NCI-H2171 (cell line): ENCODE measurements at regions not wholly inside any gene's neighbourhood (a gene's known extent, or its start where the extent isn't known, plus 50 kb on each side); places are given as distances from the start of the nearest gene placed in this dataset.

Experiments
- DNase-seq: peaks from one replicate; lab custom pipeline; 2025; lab: John Stamatoyannopoulos, UW

DNA sequence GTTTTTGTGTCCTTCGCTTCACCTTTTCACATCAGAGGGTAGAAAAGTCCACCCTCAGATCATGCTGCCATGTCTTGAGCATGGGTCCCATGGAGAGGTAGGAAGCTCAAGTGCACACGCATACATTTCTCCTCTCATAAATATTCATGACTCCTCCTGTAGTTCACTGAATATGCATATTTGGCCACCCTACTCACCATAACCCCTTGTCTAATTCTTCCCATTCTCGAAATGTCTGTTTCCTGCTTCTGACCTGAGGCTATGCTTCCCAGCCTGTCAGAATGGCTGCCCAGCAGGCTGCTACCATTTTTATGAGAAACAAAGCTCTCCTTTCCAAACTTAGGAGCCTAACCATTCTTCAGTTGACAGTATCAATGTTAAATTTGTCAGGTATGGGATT is 86.5 kb downstream of the ADRA2C start:
- DNase-seq = no peak

DNA sequence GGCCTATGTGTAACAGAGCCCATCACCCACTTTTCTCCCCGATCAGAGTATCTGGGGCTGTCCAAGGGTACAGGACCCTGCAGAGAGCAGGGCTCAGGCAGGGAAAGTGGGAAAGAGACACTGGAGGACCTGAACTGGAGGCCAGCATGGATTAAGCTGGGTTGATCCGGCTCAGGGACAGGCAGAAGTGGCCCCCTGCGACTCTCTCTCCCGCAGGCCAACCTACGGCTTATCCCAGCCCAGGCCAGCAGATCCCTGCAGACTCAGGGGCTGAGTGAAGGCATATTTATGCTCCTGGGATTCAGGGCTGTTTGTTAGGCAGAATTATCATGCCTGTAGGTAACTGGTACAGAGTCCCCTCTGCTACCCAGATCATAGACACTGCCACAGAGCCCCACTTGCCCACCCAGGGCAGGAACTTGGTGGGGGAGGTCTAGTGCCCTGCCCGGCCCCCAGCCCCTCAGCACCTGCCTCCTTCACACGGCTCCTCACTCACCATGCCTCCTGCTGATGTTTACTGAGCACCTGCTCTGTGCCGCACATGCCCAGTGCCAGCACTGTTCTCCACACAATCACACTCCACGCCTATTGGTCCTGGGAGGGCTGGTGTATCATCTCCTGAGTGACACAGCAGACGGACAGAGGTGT is 87.3 kb downstream of the ADRA2C start:
- no peak for DNase-seq

DNA sequence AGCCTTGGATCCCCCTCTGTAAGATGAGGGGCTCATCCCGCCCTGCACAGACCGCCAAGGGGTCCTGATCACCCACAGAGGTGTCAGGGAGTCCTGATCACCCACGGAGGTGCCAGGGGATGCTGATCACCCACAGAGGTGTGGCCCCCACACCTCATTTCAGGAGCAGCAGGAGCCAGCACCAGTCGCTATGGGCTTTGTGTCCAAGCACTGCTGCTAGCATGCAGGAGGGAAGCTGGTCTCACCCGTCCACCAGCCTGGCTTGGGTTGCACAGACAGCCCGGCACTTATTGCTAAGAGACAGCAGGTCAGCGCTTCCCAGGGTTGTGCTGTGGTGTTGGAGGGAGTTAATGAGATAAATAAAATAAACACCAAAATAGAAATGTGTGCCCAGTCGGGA is 88.5 kb downstream of the ADRA2C start:
- no peak for DNase-seq

DNA sequence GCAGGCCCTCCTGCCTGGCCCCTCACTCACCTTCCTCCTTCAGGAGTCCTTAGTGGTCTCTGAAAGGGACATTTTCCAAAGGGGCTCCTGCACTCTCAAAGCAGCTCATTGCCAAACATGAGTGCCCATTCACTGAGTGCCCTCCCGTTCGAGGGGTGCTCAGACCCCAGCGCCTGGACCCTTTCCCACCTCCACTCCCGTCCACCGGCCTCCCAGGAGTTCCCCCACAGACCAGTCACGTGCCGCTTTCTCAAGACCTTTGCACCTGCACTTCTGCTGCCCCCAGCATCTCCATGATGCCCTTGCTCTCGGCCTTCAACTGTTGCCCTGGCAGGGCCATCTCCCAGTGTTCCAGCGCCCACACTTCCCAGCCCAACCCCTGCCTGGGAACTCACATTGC is 89.5 kb downstream of the ADRA2C start:
- no peak for DNase-seq

DNA sequence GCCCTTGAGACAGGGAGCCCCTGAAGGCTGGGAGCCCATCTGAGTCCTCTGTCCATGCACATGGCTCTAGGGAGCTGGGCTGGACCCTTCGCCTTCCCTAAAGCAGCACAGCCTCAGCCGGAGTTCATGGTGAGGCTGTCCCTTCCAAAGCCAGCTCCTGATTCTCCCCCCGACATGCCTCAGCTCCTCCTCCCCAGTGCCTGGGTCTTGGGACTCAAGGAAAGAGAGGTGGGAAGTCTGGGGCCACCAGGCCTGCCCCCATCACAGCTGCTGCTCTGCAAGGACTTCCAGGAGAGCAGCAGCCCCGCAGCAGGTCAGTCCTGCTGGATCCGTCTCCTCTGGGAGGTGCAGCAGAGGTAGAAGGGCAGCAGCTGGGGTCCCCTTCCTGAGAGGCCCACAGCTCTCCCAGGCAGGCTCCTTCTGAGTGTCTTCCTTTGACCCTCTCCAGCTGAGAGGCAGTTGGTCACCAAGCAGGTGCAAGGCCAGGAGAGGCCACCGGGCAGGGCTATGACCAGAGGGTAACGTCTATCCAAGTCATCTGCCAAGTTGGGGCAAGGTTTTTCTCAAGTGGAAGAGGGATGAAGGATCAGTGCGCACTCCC is 90.5 kb downstream of the ADRA2C start:
- no peak for DNase-seq

DNA sequence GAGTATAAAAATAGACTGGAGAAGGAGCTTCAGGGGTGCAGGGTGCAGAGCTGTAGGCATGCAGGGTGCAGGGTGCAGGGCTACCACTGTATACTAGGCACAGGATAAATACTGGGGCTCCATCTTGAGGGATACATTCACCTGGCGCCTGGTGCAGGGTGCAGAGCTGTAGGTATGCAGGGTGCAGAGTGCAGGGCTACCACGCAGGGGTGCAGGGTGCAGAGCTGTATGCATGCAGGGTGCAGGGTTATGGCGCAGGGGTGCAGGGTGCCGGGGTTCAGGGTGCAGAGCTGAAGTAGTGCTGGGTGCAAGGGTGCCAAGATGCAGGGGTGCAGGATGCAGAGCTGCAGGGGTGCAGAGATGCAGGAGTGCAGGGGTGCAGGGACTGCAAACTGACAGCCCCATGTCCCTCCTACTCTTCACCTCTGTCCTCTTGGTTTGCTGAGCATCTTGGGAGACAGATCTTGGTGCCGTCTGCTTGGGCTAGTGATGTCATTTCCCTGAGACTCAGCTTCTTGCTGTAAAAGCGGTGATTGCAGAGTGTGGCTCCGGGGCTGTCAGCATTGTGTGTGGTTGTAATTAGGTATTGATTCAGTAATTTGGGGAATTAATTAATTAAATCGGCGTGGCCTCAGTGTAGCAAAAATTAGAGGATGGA is 91.2 kb downstream of the ADRA2C start:
- no peak for DNase-seq

DNA sequence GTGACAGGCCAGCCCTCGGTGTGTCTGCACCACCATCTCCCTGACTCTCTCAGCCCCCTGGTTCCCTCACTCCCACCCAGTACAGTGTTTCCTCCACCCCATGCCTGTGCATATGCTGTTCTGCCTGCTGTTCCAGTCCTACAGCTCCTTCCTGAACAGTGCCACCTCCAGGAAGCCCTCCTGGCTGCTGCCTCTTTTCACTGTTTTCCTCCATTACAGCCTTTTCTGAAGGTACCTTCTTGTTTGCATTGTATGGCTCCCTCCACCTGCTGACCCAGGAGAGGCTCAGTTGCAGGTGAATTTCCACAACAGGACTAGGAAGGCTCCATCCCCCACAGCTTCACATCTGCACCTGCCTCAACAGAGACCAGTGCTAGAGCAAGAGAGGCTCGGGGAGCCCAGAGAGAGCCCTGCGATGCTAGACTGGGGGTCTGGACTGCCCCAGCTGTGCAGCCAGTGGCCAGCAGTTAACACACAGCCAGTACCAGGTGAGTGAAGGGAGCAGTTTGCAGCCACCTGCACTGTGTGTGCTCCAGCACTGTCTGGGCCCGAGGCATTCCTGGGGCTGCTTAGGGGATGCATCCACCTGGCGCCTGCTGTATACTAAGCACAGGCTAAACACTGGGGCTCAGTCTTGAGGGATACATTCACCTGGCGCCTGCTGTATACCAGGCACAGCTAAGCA is 92.0 kb downstream of the ADRA2C start:
- DNase-seq = no peak

DNA sequence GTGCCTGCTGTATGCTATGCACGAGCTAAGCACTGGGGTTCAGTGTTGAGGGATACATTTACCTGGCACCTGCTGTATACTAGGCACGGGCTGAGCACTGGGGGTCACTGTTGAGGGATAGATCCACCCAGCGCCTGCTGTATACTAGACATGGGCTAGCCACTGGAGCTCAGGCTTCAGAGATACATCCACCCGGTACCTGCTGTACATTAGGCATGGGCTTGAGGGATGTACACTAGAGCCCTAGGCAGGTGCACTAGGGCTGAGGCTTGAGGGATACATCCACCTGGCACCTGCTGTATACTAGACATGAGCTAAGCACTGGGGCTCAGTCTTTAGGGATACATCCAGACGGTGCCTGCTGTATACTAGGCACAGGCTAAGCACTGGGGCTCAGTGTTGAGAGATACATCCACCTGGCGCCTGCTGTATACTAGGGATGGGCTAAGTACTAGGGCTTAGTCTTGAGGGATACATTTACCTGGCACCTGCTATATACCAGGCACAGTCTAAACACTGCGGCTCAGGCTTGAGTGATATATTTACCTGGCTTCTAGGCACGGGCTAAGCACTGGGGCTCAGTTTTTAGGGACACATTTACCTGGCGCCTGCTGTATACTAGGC is 92.7 kb downstream of the ADRA2C start:
- no peak for DNase-seq

DNA sequence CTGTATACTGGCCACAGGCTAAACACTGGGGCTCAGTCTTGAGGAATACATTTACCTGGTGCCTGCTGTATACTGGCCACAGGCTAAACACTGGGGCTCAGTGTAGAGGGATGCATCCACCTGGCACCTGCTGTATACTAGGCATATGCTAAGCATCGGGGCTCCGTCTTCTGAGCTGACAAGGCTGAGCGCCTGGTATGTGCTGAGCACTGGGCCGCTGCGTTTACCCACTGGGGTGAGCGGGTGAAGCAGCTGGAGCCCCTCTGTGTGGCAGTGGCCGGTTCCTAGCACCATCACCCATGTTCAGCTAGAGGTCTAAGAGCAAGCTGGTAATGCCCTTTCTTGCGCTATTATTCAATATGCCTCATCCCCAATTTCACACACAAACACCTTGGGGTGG is 93.4 kb downstream of the ADRA2C start:
- DNase-seq = no peak

DNA sequence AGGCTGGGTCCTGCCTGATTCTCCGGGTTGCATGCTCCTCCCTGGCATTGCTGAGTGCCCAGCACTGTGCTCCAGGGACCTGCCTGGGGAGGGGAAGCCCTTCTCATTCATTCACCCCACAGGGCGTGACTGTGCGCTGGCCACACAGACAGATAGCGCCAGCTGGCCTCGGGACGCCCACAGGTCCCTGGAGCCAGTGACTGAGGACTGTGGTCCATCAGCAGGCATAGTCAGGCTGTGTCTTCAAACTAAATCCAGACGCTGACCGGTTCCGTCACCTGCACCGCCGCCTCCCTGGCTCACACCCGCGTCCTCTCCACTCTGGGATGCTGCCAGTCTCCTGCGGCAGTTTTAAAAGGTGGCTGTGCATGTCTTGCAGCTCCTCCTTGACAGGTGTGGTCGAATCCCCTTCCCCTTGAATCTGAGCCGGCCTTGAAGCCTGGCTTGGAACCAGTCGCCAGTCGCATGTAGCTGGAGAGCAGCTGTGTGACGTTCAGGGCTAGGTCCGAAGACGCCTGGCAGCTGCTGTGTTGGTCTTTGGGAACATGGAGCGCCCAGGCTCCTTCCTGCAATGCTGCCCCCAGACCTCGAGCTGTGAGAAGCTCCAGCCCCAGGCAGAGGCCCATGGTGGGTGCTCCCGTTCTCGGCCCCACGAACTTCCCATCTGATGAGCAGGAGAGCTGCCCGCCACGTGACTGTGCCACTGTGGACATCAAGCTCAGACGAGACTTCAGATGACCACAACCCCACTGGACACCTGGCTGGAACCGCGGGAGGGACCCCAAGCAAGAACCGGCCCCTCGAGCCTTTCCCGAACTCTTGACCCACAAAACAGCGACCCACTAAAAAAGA is 94.1 kb downstream of the ADRA2C start:
- DNase-seq = no peak

DNA sequence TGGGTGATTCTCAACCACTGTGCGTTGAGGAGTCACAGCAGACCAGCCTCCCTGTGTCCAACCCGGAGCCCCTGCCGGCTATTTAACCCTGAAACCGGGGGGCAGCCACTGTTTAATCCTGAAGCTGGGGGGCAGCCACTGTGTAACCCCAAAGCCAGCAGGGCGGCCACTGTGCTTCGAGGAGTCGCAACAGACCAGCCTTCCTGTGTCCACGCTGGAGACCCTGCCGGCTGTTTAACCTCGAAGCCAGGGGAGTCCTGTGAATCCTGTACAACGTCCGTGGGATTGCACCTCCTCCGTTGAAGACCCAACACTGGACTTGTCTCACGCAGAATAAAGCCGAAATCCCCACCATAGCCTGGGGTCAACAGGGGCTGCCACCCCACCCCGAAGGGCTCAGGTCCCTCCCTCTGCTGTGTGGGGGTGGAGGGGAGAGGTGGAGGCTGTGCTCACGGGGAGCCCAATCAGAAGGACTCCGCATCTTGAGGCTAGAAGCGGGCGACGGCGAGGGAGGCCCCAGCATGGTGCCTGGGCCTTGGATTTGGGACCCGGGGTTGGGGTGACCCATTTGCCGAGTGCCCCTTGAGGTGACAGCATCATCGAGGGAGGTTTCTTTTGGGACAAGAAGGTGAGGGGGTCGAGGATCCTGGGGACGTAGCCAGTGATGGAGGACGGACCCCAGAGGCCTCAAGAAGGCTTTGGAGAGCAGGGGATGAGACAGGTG is 94.9 kb downstream of the ADRA2C start:
- no peak for DNase-seq

DNA sequence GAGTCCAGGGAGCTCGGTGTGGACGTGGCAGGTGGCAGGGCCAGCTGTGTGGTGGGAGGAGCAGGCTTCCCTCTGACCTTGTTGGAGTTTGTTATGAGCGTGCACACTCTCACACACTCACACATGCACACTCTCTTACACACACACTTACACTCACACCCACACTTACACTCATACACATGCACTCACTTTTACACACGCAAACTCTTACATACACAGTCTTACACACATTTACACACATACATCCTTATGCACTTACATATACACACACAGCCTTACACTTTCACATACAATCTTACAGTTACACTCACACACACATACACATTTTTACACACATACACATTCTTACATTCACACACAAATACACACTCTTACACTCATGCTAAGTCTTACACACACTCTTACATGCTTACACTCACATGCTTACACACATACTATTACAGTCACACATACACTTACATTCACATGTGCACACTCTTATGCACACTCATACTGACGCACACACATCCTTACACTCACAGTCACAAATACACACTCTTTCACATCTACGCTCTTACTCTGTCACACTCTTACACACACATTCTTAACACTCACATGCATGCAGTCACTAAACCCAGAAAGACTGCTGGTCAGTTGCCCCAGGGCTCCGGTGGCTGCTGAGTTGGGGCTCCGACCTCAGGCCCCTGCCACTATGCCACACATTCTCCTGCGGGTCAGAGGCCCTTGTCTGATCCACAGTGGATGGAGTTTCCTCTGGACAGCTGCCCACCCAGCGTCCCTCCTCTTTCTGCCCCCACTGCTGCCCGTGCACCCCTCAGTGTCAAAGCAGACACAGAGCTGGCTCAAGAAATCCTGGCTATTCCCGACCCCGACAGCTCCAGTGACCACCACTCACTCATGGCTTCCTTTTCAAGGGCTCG is 95.8 kb downstream of the ADRA2C start:
- no peak for DNase-seq

DNA sequence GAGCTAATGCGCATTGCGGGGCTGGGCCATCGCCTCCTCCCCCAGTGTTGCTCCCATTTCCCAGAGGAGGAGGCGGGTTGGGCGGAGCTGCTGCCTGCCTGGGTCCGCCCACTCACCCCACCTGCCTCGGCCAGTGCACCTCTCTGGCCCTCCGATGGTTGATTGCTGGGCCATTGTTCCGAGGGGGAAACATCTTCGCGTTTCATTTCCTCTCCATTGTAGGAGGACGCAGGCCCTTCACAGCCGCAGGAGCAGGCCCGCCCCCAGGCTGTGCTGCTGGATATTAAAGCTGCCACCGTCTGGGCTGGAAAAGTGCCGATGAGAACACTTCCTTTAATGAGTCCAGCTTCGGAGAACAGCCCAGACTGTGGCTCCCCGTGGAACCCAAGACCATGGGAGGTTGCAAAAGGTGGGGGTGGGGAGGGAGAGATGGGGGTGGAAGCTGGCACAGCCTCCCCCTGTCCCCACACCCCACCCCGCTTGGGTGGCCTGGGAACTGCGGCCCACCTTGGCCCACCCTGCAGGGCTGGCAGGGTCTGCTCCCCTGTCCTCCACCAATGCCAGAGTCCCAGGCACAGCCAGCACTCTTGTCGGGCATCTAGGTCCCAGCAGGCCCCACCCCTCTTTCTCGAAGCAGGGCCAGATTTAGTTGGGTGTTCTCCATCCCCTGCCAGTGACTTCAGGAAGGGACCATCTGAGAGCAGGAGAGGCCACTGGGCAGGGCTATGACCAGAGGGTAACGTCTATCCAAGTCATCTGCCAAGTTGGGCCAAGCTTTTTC is 96.6 kb downstream of the ADRA2C start:
- no peak for DNase-seq

DNA sequence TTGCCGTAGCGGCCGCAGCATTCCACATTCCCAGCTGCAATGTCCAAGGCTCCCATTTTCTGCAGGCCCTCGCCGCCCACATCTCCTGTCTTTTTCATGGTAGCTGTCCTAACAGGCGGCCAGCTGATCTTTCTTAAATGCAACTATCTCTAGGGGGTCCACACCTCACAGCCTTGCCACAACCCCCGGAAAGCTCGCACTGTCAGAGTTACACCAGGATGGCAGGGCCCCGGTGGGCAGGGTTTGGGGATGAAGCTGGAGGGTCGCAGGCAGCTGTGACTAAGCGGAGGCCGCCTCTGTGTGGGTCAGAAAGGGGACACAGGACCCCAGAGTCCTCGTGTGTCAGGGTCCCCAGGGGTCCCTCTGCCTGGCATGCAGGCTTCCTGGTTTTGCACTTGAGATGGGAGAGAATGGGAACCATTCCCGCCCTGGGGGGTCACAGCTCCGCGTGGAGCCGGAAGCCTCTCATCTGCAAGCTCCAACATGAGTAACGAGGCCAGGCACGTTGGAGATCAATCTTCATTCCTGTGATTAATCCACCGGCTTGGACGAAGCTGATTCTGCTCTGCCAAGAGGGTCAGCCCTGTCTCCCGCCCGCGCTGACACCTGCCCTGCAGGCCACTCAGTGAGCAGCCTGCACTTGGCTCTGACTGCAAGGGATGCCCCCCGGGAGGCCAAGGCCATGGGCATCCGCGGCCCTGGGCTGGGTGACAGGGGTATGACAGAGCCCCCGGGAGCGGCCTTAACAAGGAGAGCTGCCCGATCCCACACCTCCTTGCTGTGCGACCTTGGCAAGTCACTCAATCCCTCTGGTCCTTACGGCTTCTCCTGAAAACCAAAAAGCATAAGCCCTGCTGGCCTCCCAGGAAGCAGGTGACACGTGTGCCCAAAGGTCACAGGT is 97.9 kb downstream of the ADRA2C start:
- DNase-seq = no peak

DNA sequence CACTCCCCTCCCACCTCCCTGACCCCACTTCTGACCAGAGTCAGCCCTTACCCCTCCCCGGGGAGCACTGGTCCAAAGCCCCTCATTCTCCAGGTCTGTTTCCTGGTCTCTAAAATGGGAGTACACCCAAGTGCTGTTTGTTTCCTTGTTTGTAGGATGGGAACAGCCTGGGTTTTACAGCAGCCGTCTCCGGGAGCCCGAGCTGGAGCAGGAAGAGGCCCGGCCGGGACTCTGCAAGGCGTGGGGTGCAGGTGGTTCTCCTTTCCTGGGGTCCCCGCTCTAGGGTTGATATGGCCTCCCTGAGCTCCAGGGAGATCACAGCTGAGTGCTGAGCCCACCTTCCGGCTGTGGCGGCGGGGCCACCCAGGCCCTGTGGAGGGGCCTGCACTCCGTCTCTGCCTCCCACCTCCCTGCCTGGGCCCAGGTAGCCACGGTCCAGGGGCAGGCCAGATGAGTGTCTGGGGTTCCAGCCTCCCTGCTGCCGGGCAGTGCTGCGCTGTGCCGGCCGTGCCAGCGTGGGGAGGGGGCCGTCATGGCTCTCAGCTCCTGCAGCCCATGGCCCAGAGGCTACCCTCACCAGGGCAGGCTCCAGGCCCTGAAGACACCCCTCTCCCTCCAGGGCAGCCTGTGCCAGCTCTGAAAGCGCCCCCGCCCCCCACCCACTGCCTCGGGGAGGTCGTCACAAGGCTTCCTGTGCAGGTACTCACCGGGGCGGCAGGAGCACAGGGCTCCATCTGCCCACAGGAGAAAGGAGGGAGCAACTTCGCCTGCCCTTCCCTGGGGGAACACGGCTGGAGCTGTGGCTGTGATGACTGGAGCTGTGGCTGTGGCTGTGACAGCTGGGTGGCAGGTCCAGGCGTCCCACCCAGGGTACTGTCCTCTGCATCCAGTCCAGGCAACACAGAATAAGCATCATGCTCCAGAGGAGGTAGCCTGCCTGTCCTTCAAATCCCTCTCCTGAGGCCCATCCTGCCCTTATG is 98.8 kb downstream of the ADRA2C start:
- DNase-seq = no peak

DNA sequence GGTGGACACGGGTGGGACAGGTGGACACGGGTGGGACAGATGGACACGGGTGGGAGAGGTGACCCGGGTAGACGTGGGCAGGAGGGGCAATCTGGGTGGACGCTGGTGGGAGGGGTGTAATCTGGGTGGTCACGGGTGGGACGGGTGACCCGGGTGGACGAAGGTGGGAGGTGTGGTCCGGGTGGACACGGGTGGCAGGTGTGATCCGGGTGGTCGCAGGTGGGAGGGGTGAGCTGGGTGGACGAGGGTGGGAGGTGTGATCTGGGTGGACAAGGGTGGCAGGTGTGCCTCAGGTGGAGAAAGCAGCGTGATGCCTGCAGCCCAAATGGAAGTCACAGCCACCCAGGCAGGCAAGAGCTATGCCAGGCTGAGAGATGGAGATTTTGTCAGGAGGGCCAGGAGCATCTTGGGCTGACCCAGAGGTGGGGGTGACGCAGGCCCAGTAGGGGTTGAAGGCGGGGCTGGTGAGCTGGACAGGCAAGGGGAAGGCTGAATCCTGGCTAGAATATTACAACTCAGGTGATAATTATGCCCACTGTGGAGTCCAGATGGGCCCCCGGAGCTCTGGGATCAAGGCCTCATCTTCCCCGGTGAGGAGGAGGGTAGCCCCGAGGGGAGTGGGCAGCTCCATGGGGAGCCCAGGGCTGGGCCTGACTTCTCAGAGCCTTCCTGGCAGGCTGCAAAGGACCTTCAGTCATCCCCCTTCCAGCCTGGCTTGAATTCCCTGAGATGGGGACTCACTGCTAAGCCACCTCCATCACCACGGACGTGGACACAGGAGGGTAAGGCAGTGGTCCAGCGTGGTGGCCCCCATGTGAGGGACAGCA is 100.0 kb downstream of the ADRA2C start:
- DNase-seq = no peak
